HepG2 (cell line): ENCODE measurements at regions not wholly inside any gene's neighbourhood (a gene's known extent, or its start where the extent isn't known, plus 50 kb on each side); places are given as distances from the start of the nearest gene placed in this dataset.

Source experiments
- ARNT ChIP-seq: fragments of 450-650 bp; IDR thresholded peaks from 2 replicates; pipeline ENCODE4 v1.6.1; 2017
- HNRNPH1 ChIP-seq: fragments of 200-400 bp; formaldehyde crosslinking; optimal IDR thresholded peaks from 2 replicates; pipeline ENCODE3; 2017; ENCODE audit warnings: mild to moderate bottlenecking, low read depth, low read length
- JARID2 ChIP-seq: sonication (generic); formaldehyde crosslinking; IDR thresholded peaks from 2 replicates; pipeline ENCODE4 v1.8.1; 2023; ENCODE audit warnings: missing genetic modification reagents, inconsistent platforms; ENCODE audit not compliant: insufficient replicate concordance
- POLR2AphosphoS5 ChIP-seq: IDR thresholded peaks from 2 replicates; pipeline ENCODE4 v1.6.1; 2012; ENCODE audit warnings: low read depth, low read length
- RAD21 ChIP-seq: fragments of 450-650 bp; formaldehyde crosslinking; IDR thresholded peaks from 2 replicates; pipeline ENCODE4 v1.5.0; 2020; ENCODE audit warnings: mild to moderate bottlenecking
- ZNF550 ChIP-seq: sonication (generic); formaldehyde crosslinking; IDR thresholded peaks from 2 replicates; pipeline ENCODE4 v1.4.0; 2020; ENCODE audit warnings: mild to moderate bottlenecking, missing genetic modification reagents, borderline replicate concordance
- ZZZ3 ChIP-seq: sonication (generic); formaldehyde crosslinking; IDR thresholded peaks from 2 replicates; pipeline ENCODE4 v1.4.0; 2020; ENCODE audit warnings: missing genetic modification reagents, mild to moderate bottlenecking, borderline replicate concordance
- TF ChIP-seq, protein P1 (sequence below): sonication (generic); formaldehyde crosslinking; IDR thresholded peaks from 2 replicates; pipeline ENCODE4 v1.4.0; 2020; ENCODE audit warnings: mild to moderate bottlenecking, missing genetic modification reagents
- TF ChIP-seq, protein P2 (sequence below): sonication (generic); formaldehyde crosslinking; IDR thresholded peaks from 2 replicates; pipeline ENCODE4 v1.5.0; 2020; ENCODE audit warnings: mild to moderate bottlenecking, missing genetic modification reagents, moderate library complexity
- TF ChIP-seq, protein P3 (sequence below): sonication (generic); formaldehyde crosslinking; IDR thresholded peaks from 2 replicates; pipeline ENCODE4 v1.4.0; 2020; ENCODE audit warnings: missing genetic modification reagents

DNA sequence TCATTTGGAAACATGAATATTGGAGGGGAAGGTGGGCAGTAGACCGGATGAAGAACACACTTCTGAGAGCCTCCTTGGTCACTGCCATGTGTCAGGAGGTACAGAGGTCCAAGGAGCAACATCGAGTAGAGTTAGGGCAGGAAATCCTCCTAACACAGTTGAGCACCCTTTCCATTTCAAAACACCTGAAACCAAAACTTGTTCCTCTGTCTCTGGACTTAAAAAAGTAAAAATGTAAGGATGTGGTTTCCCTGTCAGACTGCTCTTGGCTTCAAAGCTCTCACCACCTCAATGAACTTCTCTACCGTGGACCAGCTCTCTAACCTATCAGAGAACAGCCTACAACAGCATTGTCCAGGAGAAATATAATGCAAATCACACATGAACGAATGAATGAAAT, 573.9 kb downstream of the NOVA1 start:
- no peak for TF ChIP-seq ARNT
- TF ChIP-seq, protein P1, sequence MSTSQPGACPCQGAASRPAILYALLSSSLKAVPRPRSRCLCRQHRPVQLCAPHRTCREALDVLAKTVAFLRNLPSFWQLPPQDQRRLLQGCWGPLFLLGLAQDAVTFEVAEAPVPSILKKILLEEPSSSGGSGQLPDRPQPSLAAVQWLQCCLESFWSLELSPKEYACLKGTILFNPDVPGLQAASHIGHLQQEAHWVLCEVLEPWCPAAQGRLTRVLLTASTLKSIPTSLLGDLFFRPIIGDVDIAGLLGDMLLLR: no peak
- TF ChIP-seq JARID2: no peak
- TF ChIP-seq, protein P2, sequence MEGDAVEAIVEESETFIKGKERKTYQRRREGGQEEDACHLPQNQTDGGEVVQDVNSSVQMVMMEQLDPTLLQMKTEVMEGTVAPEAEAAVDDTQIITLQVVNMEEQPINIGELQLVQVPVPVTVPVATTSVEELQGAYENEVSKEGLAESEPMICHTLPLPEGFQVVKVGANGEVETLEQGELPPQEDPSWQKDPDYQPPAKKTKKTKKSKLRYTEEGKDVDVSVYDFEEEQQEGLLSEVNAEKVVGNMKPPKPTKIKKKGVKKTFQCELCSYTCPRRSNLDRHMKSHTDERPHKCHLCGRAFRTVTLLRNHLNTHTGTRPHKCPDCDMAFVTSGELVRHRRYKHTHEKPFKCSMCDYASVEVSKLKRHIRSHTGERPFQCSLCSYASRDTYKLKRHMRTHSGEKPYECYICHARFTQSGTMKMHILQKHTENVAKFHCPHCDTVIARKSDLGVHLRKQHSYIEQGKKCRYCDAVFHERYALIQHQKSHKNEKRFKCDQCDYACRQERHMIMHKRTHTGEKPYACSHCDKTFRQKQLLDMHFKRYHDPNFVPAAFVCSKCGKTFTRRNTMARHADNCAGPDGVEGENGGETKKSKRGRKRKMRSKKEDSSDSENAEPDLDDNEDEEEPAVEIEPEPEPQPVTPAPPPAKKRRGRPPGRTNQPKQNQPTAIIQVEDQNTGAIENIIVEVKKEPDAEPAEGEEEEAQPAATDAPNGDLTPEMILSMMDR (CRISPR knock-in tag): no peak
- TF ChIP-seq ZNF550 (CRISPR knock-in tag): no peak
- TF ChIP-seq RAD21 (CRISPR knock-in tag): no peak
- TF ChIP-seq, protein P3, sequence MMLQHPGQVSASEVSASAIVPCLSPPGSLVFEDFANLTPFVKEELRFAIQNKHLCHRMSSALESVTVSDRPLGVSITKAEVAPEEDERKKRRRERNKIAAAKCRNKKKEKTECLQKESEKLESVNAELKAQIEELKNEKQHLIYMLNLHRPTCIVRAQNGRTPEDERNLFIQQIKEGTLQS: no peak
- no peak for TF ChIP-seq ZZZ3 (CRISPR knock-in tag)
- no peak for TF ChIP-seq HNRNPH1
- no peak for TF ChIP-seq POLR2AphosphoS5
